B cell (primary cell): ENCODE measurements at regions not wholly inside any gene's neighbourhood (a gene's known extent, or its start where the extent isn't known, plus 50 kb on each side); places are given as distances from the start of the nearest gene placed in this dataset.

Experiments
- EZH2 ChIP-seq: IDR thresholded peaks from 2 replicates; pipeline ENCODE4 v1.6.1; 2012; ENCODE audit warnings: borderline replicate concordance, low read depth, mild to moderate bottlenecking, moderate library complexity, low read length; ENCODE audit not compliant: insufficient read depth, poor library complexity, severe bottlenecking
- TF ChIP-seq, protein P1 (sequence below): fragments of 200-600 bp; IDR thresholded peaks from one replicate; pipeline ENCODE4 v1.8.0; 2022; ENCODE audit warnings: antibody characterized with exemption, mild to moderate bottlenecking

DNA sequence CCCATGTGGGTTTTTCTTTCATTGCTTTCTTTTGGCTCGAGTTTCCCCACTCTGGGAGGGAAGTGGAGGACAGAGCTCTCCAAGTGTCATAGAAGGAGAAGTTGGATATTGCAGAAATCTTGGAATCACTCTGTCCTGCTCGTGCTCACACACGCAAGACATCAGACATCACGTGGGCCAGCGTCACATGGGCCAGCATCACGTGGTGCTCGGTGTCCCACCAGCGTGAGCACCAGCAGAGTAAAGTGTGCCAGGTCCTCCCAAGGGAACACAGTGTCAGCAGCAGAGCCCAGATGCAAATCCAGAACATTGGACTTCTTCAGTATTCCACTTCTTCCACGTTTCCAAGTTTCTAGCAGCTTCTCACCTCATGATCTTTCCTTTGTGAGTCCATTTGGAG is 327.0 kb downstream of the FOXL1 start:
- TF ChIP-seq, protein P1, sequence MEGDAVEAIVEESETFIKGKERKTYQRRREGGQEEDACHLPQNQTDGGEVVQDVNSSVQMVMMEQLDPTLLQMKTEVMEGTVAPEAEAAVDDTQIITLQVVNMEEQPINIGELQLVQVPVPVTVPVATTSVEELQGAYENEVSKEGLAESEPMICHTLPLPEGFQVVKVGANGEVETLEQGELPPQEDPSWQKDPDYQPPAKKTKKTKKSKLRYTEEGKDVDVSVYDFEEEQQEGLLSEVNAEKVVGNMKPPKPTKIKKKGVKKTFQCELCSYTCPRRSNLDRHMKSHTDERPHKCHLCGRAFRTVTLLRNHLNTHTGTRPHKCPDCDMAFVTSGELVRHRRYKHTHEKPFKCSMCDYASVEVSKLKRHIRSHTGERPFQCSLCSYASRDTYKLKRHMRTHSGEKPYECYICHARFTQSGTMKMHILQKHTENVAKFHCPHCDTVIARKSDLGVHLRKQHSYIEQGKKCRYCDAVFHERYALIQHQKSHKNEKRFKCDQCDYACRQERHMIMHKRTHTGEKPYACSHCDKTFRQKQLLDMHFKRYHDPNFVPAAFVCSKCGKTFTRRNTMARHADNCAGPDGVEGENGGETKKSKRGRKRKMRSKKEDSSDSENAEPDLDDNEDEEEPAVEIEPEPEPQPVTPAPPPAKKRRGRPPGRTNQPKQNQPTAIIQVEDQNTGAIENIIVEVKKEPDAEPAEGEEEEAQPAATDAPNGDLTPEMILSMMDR, result no peak
- no peak for TF ChIP-seq EZH2
